ENCODE measurements at regions not wholly inside any gene's neighbourhood (a gene's known extent, or its start where the extent isn't known, plus 50 kb on each side); places are given as distances from the start of the nearest gene placed in this dataset.

DNA sequence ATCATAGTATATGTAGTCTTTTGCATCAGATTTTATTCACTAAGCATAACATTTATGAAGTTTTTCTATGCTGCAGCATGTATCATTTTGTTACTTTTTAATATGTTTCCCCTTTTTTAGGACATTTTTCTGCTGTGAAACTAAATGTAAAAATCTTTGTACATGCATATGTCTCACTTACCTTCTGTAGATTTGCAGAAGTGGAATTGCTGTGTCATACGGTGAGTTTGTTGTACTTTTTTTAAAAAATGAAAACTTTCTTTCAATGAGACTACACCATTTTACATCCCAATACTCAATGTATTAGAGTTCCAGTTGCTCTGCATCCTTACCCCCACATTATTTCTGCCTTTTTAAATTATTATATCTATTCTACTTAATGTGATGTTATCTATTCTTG is 868.9 kb downstream of the PDHA2 start:
- Mint-ChIP-seq H3K4me1 (ENCODE audit: low read depth) (no peaks in the 10 kb centered on the region), H3K27me3 (no peaks in the 10 kb centered on the region), H3K9me3 (no peaks in the 10 kb centered on the region), H3K27ac (no peak overlapping the region), H3K4me3 (no peak overlapping the region), H3K36me3 (ENCODE audit: low read depth) (no peaks in the 10 kb centered on the region)
- no peak for DNase-seq
- CTCF ChIA-PET, result no interaction called here
- ATAC-seq, result no peak
- intact Hi-C loops (cut with micrococcal nuclease), result no loop called here
- POLR2A ChIA-PET, result no interaction called here
- TF ChIP-seq, protein P1, sequence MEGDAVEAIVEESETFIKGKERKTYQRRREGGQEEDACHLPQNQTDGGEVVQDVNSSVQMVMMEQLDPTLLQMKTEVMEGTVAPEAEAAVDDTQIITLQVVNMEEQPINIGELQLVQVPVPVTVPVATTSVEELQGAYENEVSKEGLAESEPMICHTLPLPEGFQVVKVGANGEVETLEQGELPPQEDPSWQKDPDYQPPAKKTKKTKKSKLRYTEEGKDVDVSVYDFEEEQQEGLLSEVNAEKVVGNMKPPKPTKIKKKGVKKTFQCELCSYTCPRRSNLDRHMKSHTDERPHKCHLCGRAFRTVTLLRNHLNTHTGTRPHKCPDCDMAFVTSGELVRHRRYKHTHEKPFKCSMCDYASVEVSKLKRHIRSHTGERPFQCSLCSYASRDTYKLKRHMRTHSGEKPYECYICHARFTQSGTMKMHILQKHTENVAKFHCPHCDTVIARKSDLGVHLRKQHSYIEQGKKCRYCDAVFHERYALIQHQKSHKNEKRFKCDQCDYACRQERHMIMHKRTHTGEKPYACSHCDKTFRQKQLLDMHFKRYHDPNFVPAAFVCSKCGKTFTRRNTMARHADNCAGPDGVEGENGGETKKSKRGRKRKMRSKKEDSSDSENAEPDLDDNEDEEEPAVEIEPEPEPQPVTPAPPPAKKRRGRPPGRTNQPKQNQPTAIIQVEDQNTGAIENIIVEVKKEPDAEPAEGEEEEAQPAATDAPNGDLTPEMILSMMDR (IDR thresholded peaks at IDR 0.05), result no peak

DNA sequence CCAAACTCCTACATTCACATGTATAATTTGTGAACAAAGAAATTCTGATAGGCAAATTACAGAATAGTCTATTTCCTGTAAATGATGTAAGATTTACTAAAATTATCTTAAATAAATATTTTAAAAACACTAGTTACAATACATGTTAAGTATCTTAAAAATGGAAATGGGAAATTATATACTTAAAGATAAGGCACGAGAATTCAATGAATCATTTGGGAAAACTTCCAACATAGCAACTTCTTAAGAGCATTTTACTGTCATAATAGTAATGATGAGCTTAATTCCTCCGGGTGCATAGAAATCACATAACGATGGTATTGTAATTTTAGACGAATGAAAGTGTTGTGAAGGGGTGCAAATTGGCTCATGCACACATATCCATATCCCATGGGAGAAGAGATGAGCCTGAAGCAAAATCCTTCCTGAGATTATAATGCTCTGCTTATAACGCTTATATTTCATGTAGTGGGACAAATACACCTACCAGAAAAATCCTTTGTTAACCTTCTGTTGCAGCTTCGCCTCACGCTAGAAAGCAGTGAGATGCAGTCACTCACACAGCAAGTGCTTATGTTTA is 873.5 kb downstream of the PDHA2 start:
- DNase-seq, result no peak
- intact Hi-C loops (cut with micrococcal nuclease), result no loop called here
- Mint-ChIP-seq H3K27ac (no peak overlapping the region), H3K4me1 (ENCODE audit: low read depth) (no peaks in the 10 kb centered on the region), H3K9me3 (peaks cover 3% of the 10 kb centered on the region), H3K36me3 (ENCODE audit: low read depth) (no peaks in the 10 kb centered on the region), H3K27me3 (no peaks in the 10 kb centered on the region), H3K4me3 (no peak overlapping the region)
- TF ChIP-seq, protein P1 (IDR thresholded peaks at IDR 0.05), result no peak
- POLR2A ChIA-PET, result no interaction called here
- CTCF ChIA-PET, result no interaction called here
- no peak for ATAC-seq

DNA sequence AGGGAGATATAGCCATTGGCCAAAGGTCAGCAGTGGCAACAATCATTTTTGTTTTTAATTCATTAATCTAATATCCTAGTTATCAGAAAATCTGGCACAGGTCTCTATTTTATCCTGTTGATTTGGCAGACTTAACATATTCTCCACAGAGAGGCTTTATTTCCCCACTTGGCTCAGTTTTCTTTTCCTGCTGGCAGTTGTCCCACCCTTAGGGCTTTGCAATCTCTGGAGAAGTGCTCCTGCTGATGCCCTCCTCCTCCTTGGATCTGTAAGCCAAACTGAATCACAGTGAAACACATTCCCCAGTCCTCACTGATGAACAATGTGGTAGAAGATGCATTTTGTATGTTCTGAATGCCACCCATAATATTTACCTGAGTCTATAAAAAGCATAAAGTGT is 889.7 kb downstream of the PDHA2 start:
- Mint-ChIP-seq H3K9me3 (peaks cover 10% of the 10 kb centered on the region), H3K27ac (no peak overlapping the region), H3K4me3 (no peak overlapping the region), H3K27me3 (no peaks in the 10 kb centered on the region), H3K4me1 (ENCODE audit: low read depth) (no peaks in the 10 kb centered on the region), H3K36me3 (ENCODE audit: low read depth) (no peaks in the 10 kb centered on the region)
- no peak for ATAC-seq
- POLR2A ChIA-PET, result no interaction called here
- CTCF ChIA-PET, result no interaction called here
- TF ChIP-seq, protein P1 (IDR thresholded peaks at IDR 0.05), result no peak
- no peak for DNase-seq
- intact Hi-C loops (cut with micrococcal nuclease), result no loop called here

DNA sequence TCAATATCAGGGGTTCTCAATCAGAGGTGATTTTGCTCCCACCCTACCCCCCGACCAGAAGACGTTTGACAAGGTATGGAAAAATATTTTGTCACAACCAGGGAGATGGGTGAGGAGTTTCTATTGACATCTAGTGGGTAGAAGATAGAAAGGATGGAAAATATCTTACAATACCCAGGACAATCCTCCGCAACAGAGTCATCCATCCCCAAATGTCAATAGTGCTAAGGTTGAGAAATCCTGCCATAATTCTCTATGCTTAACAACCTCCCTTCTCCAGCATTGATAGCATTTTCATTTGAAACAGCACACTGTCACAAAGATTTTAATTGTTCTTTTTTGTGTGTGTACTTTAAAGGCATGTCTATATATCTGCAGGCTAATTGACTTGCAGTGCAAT is 890.5 kb downstream of the PDHA2 start:
- Mint-ChIP-seq H3K27ac (no peak overlapping the region), H3K27me3 (no peaks in the 10 kb centered on the region), H3K9me3 (peaks cover 10% of the 10 kb centered on the region), H3K4me3 (no peak overlapping the region), H3K36me3 (ENCODE audit: low read depth) (no peaks in the 10 kb centered on the region), H3K4me1 (ENCODE audit: low read depth) (no peaks in the 10 kb centered on the region)
- POLR2A ChIA-PET, result no interaction called here
- TF ChIP-seq, protein P1 (IDR thresholded peaks at IDR 0.05), result no peak
- intact Hi-C loops (cut with micrococcal nuclease), result no loop called here
- no peak for DNase-seq
- no peak for ATAC-seq
- CTCF ChIA-PET, result no interaction called here

DNA sequence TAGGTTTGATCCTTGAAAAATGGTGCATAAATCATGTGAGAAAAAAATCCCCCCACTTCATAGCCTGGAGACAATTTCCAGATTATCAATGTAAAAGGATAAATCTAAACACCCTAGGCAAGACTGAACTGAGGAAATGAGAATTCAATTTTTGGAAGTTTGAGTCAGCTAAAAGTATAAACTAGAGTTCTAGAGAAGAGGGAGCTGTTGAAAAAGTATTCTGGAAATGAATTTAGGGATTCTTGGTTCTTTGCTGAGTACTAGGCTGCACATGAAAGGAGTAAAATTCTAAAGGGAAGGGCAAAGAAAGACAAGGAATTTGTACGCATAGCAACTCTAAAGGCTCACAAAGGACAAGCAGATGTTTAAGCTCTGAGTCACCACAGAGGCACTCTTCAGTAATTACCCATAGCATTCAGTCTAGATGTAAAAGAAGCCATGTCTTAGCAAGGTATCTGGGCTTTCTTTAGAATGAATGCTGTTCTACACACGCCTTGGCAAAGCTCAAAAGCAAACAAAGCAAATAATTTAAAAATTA is 896.5 kb downstream of the PDHA2 start:
- ATAC-seq (no peak), DNase-seq (no peak)
- peaks cover 10% of the 10 kb centered on the region for H3K9me3 Mint-ChIP-seq
- POLR2A ChIA-PET, result no interaction called here
- H3K36me3 Mint-ChIP-seq (ENCODE audit: low read depth), result no peaks in the 10 kb centered on the region
- TF ChIP-seq, protein P1 (IDR thresholded peaks at IDR 0.05), result no peak
- H3K4me3 Mint-ChIP-seq, result no peak overlapping the region
- no peaks in the 10 kb centered on the region for H3K4me1 Mint-ChIP-seq (ENCODE audit: low read depth)
- H3K27me3 Mint-ChIP-seq, result no peaks in the 10 kb centered on the region
- intact Hi-C loops (cut with micrococcal nuclease), result no loop called here
- no peak overlapping the region for H3K27ac Mint-ChIP-seq
- CTCF ChIA-PET, result no interaction called here
